SK-N-SH (cell line): ENCODE measurements at regions not wholly inside any gene's neighbourhood (a gene's known extent, or its start where the extent isn't known, plus 50 kb on each side); places are given as distances from the start of the nearest gene placed in this dataset.

Source experiments
- CHD2 ChIP-seq: fragments of 150-350 bp; IDR thresholded peaks from 2 replicates; pipeline ENCODE4 v1.6.1; 2018; ENCODE audit warnings: low read length; ENCODE audit not compliant: partially characterized antibody
- CTCF ChIP-seq: fragments of 200-600 bp; sonication (generic); IDR thresholded peaks from 2 replicates; pipeline ENCODE4 v1.6.1; 2017; ENCODE audit warnings: antibody characterized with exemption, mild to moderate bottlenecking, moderate library complexity
- FOXM1 ChIP-seq: IDR thresholded peaks from 2 replicates; pipeline ENCODE4 v1.4.0; 2012; ENCODE audit warnings: low read depth, mild to moderate bottlenecking
- JUND ChIP-seq: IDR thresholded peaks from 2 replicates; pipeline ENCODE4 v1.4.0; 2012
- MXI1 ChIP-seq: IDR thresholded peaks from 2 replicates; pipeline ENCODE4 v1.6.1; 2012; ENCODE audit warnings: mild to moderate bottlenecking, low read depth, low read length, improper control_type of control experiment
- POLR2AphosphoS5 ChIP-seq: IDR thresholded peaks from 2 replicates; pipeline ENCODE4 v1.6.1; 2012; ENCODE audit warnings: low read depth, low read length
- RAD21 ChIP-seq: IDR thresholded peaks from 2 replicates; pipeline ENCODE4 v1.6.1; 2012; ENCODE audit warnings: mild to moderate bottlenecking, low read length
- SMC3 ChIP-seq: IDR thresholded peaks from 2 replicates; pipeline ENCODE4 v1.6.1; 2012; ENCODE audit warnings: low read depth, low read length, improper control_type of control experiment

- TF ChIP-seq CTCF (no peak), POLR2AphosphoS5 (no peak), JUND (no peak), SMC3 (no peak), FOXM1 (no peak), CHD2 (no peak), MXI1 (no peak), RAD21 (no peak)
These were observed 272.3 kb upstream of the PKDCC start for GRCh38 chr2:41775366-41776025.
